HG02642 (cell line): ENCODE measurements at regions not wholly inside any gene's neighbourhood (a gene's known extent, or its start where the extent isn't known, plus 50 kb on each side); places are given as distances from the start of the nearest gene placed in this dataset.
"Not testable (repeated sequence)": the region's sequence is repeated elsewhere in the genome, so short reads cannot be mapped to it uniquely, and the experiment has no call there.

Experiments used
- ATAC-seq: cut with Tn5 transposase; IDR thresholded peaks from one replicate; pipeline ENCODE4 v1.9.1; 2021; ENCODE audit warnings: mild to moderate bottlenecking; ENCODE audit not compliant: unreplicated experiment, poor library complexity

GRCh38 chr2:13141315-13141714 is 424.6 kb downstream of the TRIB2 start:
- ATAC-seq: no peak

GRCh38 chr2:13143451-13143850 is 426.7 kb downstream of the TRIB2 start:
- no peak for ATAC-seq

- ATAC-seq: no peak
Measured at GRCh38 chr2:13156916-13157315, 440.2 kb downstream of the TRIB2 start.

- ATAC-seq: no peak
Measured at GRCh38 chr2:13158466-13158865, 441.7 kb downstream of the TRIB2 start.

- no peak for ATAC-seq
Measured at GRCh38 chr2:13180729-13181128, 464.0 kb downstream of the TRIB2 start.

GRCh38 chr2:13193075-13193474 is 476.3 kb downstream of the TRIB2 start:
- peak; percentile 68 for ATAC-seq

GRCh38 chr2:13193900-13194299 is 477.2 kb downstream of the TRIB2 start:
- ATAC-seq: peak; percentile 71

- ATAC-seq: no peak
Measured at GRCh38 chr2:13195270-13195669, 478.5 kb downstream of the TRIB2 start.

- ATAC-seq: no peak
Measured at GRCh38 chr2:13197248-13197647, 480.5 kb downstream of the TRIB2 start.

GRCh38 chr2:13201924-13202323 is 485.2 kb downstream of the TRIB2 start:
- ATAC-seq: no peak

- no peak for ATAC-seq
Measured at GRCh38 chr2:13212115-13212514, 495.4 kb downstream of the TRIB2 start.

GRCh38 chr2:13218205-13218604 is 501.5 kb downstream of the TRIB2 start:
- ATAC-seq: no peak

GRCh38 chr2:13227578-13227977 is 510.8 kb downstream of the TRIB2 start:
- no peak for ATAC-seq

GRCh38 chr2:13230221-13230620 is 513.5 kb downstream of the TRIB2 start:
- no peak for ATAC-seq

GRCh38 chr2:13240061-13240460 is 523.3 kb downstream of the TRIB2 start:
- no peak for ATAC-seq

- no peak for ATAC-seq
Measured at GRCh38 chr2:13240789-13241487, 524.2 kb downstream of the TRIB2 start.

GRCh38 chr2:13252615-13253014 is 535.9 kb downstream of the TRIB2 start:
- ATAC-seq: no peak

- no peak for ATAC-seq
Measured at GRCh38 chr2:13255485-13255884, 538.7 kb downstream of the TRIB2 start.

GRCh38 chr2:13260402-13260801 is 543.7 kb downstream of the TRIB2 start:
- ATAC-seq: no peak

- no peak for ATAC-seq
Measured at GRCh38 chr2:13266166-13266565, 549.4 kb downstream of the TRIB2 start.

- no peak for ATAC-seq
Measured at GRCh38 chr2:13284688-13285087, 568.0 kb downstream of the TRIB2 start.

- no peak for ATAC-seq
Measured at GRCh38 chr2:13289310-13289709, 572.6 kb downstream of the TRIB2 start.

- not testable (repeated sequence) for ATAC-seq
Measured at GRCh38 chr2:13308478-13308805, 591.7 kb downstream of the TRIB2 start.
